ENCODE measurements at regions not wholly inside any gene's neighbourhood (a gene's known extent, or its start where the extent isn't known, plus 50 kb on each side); places are given as distances from the start of the nearest gene placed in this dataset.

DNA sequence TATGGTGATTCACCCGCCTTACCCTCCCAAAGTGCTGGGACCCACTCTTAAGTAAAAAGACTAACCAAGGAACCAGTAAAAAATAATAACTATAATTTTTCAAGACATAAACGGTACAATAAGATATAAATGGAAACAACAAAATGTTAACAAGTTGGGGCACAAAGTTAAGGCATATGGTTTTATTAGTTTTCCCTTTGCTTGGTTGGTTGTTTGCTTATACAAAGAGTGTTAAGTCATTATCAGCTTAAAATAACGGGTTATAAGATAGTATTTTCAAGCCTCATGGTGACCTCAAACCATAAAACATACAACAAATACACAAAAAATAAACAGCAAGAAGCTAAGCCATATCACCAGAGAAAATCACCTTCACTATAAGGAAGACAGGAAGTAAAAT, 406.1 kb downstream of the SEC23A start:
- TF ChIP-seq, protein P1, sequence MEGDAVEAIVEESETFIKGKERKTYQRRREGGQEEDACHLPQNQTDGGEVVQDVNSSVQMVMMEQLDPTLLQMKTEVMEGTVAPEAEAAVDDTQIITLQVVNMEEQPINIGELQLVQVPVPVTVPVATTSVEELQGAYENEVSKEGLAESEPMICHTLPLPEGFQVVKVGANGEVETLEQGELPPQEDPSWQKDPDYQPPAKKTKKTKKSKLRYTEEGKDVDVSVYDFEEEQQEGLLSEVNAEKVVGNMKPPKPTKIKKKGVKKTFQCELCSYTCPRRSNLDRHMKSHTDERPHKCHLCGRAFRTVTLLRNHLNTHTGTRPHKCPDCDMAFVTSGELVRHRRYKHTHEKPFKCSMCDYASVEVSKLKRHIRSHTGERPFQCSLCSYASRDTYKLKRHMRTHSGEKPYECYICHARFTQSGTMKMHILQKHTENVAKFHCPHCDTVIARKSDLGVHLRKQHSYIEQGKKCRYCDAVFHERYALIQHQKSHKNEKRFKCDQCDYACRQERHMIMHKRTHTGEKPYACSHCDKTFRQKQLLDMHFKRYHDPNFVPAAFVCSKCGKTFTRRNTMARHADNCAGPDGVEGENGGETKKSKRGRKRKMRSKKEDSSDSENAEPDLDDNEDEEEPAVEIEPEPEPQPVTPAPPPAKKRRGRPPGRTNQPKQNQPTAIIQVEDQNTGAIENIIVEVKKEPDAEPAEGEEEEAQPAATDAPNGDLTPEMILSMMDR (IDR thresholded peaks at IDR 0.05): no peak
- TF ChIP-seq ZFX (IDR thresholded peaks at IDR 0.05; ENCODE audit: borderline replicate concordance): no peak

All from 22Rv1 (cell line).